ENCODE measurements at regions not wholly inside any gene's neighbourhood (a gene's known extent, or its start where the extent isn't known, plus 50 kb on each side); places are given as distances from the start of the nearest gene placed in this dataset.

- TF ChIP-seq ZNF724P (CRISPR knock-in tag; IDR thresholded peaks at IDR 0.05; ENCODE audit: borderline replicate concordance) (0 out of 2 replicates have a peak, but pooled peaks have one; percentile 53), FOXC1 (CRISPR knock-in tag; IDR thresholded peaks at IDR 0.05; ENCODE audit: borderline replicate concordance) (0 out of 2 replicates have a peak, but pooled peaks have one; percentile 3), ZFX (CRISPR knock-in tag; IDR thresholded peaks at IDR 0.05; ENCODE audit: low read depth) (peak; percentile 46; the same call in 1 of the 2 replicates), ZNF552 (CRISPR knock-in tag; IDR thresholded peaks at IDR 0.05; ENCODE audit: borderline replicate concordance) (no peak), ZNF7 (CRISPR knock-in tag; IDR thresholded peaks at IDR 0.05) (peak; percentile 75; the same call in 1 of the 2 replicates), ZFP82 (CRISPR knock-in tag; IDR thresholded peaks at IDR 0.05; ENCODE audit: borderline replicate concordance) (no peak), ZSCAN31 (CRISPR knock-in tag; IDR thresholded peaks at IDR 0.05; ENCODE audit: low read depth) (peak; percentile 91), FOXP4 (CRISPR knock-in tag; IDR thresholded peaks at IDR 0.05) (peak; percentile 47), SNAPC5 (CRISPR knock-in tag; IDR thresholded peaks at IDR 0.05; ENCODE audit: borderline replicate concordance) (no peak), MEIS1 (CRISPR knock-in tag; IDR thresholded peaks at IDR 0.05; ENCODE audit: borderline replicate concordance) (peak; percentile 41; the same call in 1 of the 2 replicates), ZNF878 (CRISPR knock-in tag; IDR thresholded peaks at IDR 0.05) (peak; percentile 20; the same call in 1 of the 2 replicates), SUZ12 (IDR thresholded peaks at IDR 0.05; ENCODE audit: low read depth, low read length) (no peak), MXD4 (CRISPR knock-in tag; IDR thresholded peaks at IDR 0.05) (peak; percentile 25; the same call in 1 of the 2 replicates), PAF1 (CRISPR knock-in tag; IDR thresholded peaks at IDR 0.05) (no peak), IKZF5 (CRISPR knock-in tag; IDR thresholded peaks at IDR 0.05) (peak; percentile 74), SRSF1 (optimal IDR thresholded peaks at IDR 0.05; ENCODE audit: low read depth, low read length) (no peak), PRDM10 (CRISPR knock-in tag; IDR thresholded peaks at IDR 0.05; ENCODE audit: low read depth) (peak; percentile 67; the same call in 1 of the 2 replicates), TBX2 (CRISPR knock-in tag; IDR thresholded peaks at IDR 0.05; ENCODE audit: borderline replicate concordance) (peak; percentile 55), IKZF1 (IDR thresholded peaks at IDR 0.05) (no peak)
Observed at GRCh38 chr2:200741468-200742202, 70.1 kb upstream of the BZW1 start (continued).

Data from HepG2 (cell line).